ENCODE measurements at regions not wholly inside any gene's neighbourhood (a gene's known extent, or its start where the extent isn't known, plus 50 kb on each side); places are given as distances from the start of the nearest gene placed in this dataset.

DNA sequence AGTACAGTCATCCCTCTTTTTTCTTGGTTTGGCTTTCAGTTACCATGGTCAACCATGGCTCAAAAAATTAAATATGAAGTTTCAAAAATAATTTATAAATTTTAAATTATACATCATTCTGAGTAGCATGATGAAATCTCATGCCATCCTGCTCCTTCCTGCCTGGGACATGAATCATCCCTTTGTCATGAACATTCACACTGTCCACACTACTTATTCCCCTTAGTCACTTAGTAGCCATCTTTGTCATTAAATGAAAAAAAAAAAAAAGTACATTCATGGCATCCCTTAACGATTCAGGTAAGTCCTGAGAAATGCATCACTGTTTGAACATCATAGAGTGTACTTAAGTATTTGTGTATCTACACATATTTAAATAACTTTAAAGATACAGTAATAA is 1046.3 kb downstream of the ROBO2 start:
- H4K91ac ChIP-seq (ENCODE audit: insufficient read length, low read depth, low read length): no peak overlapping the region
- no peaks in the 10 kb centered on the region for H3K27me3 ChIP-seq (ENCODE audit: insufficient read depth, low read length)
- no peak overlapping the region for H3K4me2 ChIP-seq (ENCODE audit: insufficient read depth, insufficient read length, low read length)
- H2AFZ ChIP-seq (ENCODE audit: low read length): no peak overlapping the region
- H2BK15ac ChIP-seq (ENCODE audit: low read depth, low read length): no peak overlapping the region
- no peak overlapping the region for H4K5ac ChIP-seq (ENCODE audit: insufficient read length, low read depth, low read length)
- no peak overlapping the region for H2BK120ac ChIP-seq (ENCODE audit: low read depth, low read length, poor library complexity, severe bottlenecking)
- no peak overlapping the region for H3K14ac ChIP-seq (ENCODE audit: insufficient read depth, low read length)
- no peak overlapping the region for H3K23ac ChIP-seq (ENCODE audit: insufficient read length, low read depth, low read length)
- no CpG with 5 or more reads among the region's 1 CpG for WGBS (ENCODE audit: extremely low coverage, insufficient read length, low lambda C conversion rate)
- no peak overlapping the region for H2BK12ac ChIP-seq (ENCODE audit: insufficient read length, low read depth, low read length)
- H3K9me3 Mint-ChIP-seq: peaks cover 4 to 5% of the 10 kb centered on the region in 2 experiments; a peak in 4 of 5 replicates
- no peak overlapping the region for H3K4me3 Mint-ChIP-seq
- H3T11ph ChIP-seq (ENCODE audit: low read length): no peak overlapping the region
- H2BK5ac ChIP-seq (ENCODE audit: insufficient read length, low read length): no peak overlapping the region
- no peak overlapping the region for H3K18ac ChIP-seq (ENCODE audit: insufficient read length, low read depth, low read length)
- H3K4me1 Mint-ChIP-seq: peaks cover 3 to 15% of the 10 kb centered on the region in 2 experiments; a peak in 3 of 4 replicates
- no peak overlapping the region for H3K9ac ChIP-seq (ENCODE audit: extremely low read depth, insufficient read length, low read length)
- TF ChIP-seq, protein P1, sequence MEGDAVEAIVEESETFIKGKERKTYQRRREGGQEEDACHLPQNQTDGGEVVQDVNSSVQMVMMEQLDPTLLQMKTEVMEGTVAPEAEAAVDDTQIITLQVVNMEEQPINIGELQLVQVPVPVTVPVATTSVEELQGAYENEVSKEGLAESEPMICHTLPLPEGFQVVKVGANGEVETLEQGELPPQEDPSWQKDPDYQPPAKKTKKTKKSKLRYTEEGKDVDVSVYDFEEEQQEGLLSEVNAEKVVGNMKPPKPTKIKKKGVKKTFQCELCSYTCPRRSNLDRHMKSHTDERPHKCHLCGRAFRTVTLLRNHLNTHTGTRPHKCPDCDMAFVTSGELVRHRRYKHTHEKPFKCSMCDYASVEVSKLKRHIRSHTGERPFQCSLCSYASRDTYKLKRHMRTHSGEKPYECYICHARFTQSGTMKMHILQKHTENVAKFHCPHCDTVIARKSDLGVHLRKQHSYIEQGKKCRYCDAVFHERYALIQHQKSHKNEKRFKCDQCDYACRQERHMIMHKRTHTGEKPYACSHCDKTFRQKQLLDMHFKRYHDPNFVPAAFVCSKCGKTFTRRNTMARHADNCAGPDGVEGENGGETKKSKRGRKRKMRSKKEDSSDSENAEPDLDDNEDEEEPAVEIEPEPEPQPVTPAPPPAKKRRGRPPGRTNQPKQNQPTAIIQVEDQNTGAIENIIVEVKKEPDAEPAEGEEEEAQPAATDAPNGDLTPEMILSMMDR (conservative IDR thresholded peaks at IDR 0.05): no peak
- no peaks in the 10 kb centered on the region for H3K4me1 ChIP-seq (ENCODE audit: insufficient read depth, low read length)
- H3K23me2 ChIP-seq (ENCODE audit: insufficient read length, low read depth, low read length, poor library complexity, severe bottlenecking): no peaks in the 10 kb centered on the region
- DNase-seq: no peak
- no peak overlapping the region for H3K27ac Mint-ChIP-seq
- no peaks in the 10 kb centered on the region for H3K79me1 ChIP-seq (ENCODE audit: insufficient read depth, low read depth, low read length, poor library complexity, severe bottlenecking)
- no peaks in the 10 kb centered on the region for H4K20me1 ChIP-seq (ENCODE audit: control insufficient read depth, insufficient read depth, insufficient read length)
- H3K79me2 ChIP-seq (ENCODE audit: insufficient read depth, low read length): no peaks in the 10 kb centered on the region
- no peaks in the 10 kb centered on the region for H3K9me3 ChIP-seq (ENCODE audit: control insufficient read depth, low read depth, low read length)
- no peak overlapping the region for H2AK5ac ChIP-seq (ENCODE audit: insufficient read length, low read length)
- no peak overlapping the region for H4K8ac ChIP-seq (replicated peaks; ENCODE audit: insufficient read length, low read depth, low read length)
- no peak overlapping the region for H2BK20ac ChIP-seq (ENCODE audit: low read depth, low read length, poor library complexity, severe bottlenecking)
- peaks cover 4 to 10% (median 6%) of the 10 kb centered on the region in 3 experiments; a peak in 5 of 7 replicates for H3K36me3 Mint-ChIP-seq (ENCODE audit: insufficient read depth in 1 of 3, low read depth in 3 of 3)
- H3K56ac ChIP-seq (ENCODE audit: insufficient read length, low read depth, low read length): no peak overlapping the region
- H3K27me3 Mint-ChIP-seq (ENCODE audit: low read depth): no peaks in the 10 kb centered on the region
- H3K4ac ChIP-seq (ENCODE audit: low read depth, low read length): no peak overlapping the region
- H3K27ac ChIP-seq (ENCODE audit: insufficient read length, low read depth, low read length): no peak overlapping the region
